ENCODE measurements at regions not wholly inside any gene's neighbourhood (a gene's known extent, or its start where the extent isn't known, plus 50 kb on each side); places are given as distances from the start of the nearest gene placed in this dataset.
"Not testable (repeated sequence)": the region's sequence is repeated elsewhere in the genome, so short reads cannot be mapped to it uniquely, and the experiment has no call there.

DNA sequence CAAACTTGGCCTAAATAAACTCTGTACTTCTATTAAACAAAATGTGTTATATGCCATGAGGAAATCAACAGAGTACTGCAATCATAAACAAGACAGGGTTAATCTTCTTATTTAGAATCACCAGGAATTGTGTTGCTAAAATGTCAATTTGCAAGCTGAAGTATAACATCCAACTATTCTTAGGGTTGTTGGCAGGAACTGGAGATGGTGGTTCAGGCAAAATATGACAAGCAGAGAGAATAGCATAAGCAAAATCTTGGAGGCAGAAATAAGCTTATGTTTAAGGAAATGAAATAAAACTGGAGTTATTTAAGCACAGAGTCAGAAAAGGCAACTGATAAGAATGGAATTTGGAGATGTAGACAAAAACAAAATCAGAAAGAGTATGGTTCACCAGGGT is 463.8 kb upstream of the SLC8A1 start:
- no peak for DNase-seq (ENCODE audit: low read depth, low spot score)

DNA sequence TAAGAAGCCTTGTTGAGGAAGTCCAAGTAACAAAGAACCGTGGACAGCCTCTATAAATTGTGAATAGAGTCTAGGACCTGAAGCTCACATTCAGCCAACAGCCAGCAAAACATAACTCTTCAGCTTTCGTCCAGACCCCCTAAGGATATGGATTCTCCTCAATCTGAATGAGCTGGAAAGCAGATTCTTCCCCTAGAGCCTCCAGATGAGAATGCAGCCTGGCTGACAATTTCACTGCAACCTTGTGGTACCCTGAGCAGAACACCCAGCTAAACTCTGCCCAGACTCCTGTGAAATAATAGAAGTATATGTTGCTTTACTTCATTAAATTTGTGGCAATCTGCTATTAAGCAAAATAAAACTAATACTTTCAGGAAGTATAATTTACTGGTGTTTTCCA is 483.5 kb upstream of the SLC8A1 start:
- no peak for DNase-seq (ENCODE audit: low read depth, low spot score)

DNA sequence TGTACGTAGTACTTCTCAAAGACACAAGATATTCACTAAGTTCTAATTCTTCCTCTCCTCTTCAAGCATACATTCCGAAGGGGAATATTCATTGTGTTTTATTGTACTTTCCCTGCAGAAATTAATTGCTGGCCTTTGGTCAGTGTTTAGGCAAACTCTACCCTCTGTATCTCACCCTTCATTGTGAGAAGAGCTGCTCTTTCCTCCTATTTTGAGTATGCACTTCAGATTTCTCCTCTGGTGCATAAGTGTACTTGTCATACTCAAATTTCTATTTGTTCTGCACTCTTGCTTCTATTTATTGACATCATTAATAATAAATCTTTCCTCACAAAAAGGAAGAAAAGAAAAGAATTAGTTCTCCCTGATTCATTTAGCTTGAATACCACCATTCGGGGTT is 485.4 kb upstream of the SLC8A1 start:
- DNase-seq (ENCODE audit: low read depth, low spot score) = no peak

DNA sequence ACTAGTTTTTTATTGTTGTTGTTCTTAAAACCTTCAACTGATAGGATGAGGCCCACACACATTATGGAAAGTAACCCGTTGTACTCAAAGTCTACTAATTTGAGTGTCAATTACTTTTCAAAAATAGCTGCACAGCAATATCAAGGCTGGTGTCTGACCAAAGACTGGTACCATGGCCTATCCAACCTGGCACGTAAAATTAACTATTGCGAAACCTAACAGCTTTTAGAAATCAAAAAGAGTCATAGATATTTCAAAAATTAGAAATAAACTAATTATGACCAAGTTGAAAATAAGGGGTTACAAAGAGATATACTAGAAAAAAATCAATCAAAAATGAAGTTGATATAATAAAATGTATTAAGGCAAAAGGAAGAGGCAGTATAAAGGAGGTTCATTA is 501.5 kb upstream of the SLC8A1 start:
- no peak for DNase-seq (ENCODE audit: low read depth, low spot score)

DNA sequence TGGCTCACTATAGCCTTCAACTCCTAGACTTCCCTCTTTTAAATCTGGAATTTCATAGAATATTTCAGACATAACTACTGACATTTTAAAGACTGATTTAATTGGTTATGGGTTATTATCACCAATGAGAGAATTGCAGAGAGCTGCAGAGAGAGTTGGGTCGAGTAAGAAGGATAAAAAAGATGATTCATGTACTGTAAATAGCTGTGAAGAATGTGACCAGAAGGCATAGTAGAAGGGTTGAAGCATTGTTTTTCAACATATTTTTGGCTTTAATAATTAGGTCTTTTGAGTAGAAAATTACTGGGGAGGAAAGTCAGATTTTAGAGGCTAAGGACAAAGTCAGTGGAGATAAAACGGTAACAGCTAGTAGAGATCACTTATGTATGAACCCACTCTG is 503.2 kb upstream of the SLC8A1 start:
- no peak for DNase-seq (ENCODE audit: low read depth, low spot score)

DNA sequence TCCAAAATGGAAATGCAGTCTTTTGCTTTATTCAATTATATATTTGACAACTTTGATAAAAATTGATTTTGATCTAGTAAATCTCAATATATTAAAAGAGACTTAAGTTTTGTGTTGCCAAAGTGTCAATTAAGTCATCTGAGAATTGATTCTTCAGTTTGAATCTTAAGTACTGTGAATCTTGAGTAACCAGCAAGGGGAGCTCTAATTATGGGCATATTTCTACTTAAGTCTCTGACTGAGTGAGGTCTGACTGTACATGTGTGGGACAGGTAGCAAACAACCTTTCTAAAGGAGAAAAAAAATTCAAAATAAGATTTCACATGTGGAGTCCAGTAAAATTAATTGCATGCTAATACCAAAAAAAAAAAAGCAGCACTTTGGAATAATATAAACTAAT is 503.7 kb upstream of the SLC8A1 start:
- no peak for DNase-seq (ENCODE audit: low read depth, low spot score)

DNA sequence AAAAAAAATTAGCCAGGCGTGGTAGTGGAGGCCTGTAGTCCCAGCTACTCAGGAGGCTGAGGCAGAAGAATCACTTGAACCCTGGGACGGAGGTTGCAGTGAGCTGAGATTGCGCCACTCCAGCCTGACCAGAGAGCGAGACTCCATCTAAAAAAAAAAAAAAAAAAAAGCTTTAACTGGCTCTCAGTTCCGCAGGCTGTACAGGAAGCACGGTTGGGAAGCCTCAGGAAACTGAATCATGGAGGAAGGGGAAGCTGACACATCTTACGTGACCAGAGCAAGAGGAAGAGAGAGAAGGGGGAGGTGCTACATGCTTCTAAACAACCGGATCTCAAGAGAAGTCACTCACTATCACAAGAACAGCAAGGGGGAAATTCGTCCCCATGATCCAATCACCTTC is 505.6 kb upstream of the SLC8A1 start:
- no peak for DNase-seq (ENCODE audit: low read depth, low spot score)

DNA sequence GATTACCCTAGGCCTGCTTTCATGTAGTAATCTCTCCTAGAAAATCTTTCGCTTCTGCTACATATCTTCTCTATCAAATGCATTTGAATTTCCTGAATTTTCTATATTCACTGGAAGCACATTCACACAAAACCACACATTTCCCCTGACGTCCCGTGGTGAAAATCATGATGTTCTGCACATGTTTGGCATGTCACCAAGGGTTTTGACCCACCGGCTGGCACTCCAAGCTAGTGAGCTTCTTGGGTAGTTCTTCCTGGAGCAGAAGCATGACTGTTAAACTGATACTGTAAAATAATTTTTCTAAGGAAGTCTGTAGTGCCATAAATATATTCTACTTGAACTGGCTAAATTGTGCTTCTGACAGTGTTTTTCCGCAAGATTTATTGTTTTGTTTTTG is 510.1 kb upstream of the SLC8A1 start:
- no peak for DNase-seq (ENCODE audit: low read depth, low spot score)

DNA sequence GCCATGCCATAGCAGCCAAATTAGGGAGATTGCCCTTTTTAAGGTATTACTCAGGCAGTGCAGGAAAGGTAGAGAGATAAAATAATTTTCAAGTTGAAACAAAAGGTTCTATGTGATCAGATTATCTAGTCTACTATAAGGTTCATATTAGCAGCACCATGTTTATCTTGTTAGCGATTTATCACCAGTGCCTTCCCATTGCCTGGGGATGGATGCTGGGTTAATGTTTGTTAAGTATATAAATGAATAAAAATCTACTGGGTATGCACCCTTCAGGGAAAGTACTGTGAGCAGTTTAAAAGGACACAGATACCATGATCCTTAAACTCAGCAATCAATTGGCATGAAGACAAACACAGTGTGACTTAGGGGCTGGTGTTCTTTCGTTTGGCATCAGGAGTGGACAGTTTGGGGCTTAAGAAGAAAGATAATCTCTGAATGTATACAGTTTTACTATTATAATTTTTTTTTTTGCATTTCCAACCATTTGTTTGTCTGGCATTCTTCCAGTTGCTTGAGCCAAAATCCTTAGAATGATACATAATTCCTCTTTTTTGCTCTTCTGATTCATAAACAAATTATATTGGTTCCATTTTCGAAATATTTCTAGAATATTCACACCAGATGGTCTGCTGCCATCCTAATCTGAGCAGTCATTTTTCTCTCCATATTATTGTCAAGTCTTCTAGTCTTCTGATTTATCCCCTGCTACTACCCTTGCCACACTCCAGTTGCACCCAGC is 512.8 kb upstream of the SLC8A1 start:
- no peak for DNase-seq (ENCODE audit: low read depth, low spot score)

DNA sequence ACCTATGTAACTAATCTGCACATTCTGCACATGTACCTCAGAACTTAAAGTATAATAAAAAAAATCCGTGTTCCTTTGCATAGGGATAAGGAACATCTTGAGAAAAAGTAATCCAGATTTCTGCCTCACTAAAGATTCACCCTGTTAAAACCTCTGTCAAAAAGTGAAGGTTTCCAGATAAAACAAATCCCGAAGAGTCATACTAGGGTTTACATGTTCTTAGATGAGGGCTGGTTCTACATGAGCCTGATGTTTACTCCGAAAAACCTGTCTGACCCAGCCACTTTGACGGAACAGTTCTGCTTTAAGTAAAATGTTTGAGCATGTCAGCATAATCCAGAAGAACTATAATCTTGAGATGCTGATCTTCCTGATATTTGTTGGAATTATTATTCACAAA is 515.6 kb upstream of the SLC8A1 start:
- no peak for DNase-seq (ENCODE audit: low read depth, low spot score)

DNA sequence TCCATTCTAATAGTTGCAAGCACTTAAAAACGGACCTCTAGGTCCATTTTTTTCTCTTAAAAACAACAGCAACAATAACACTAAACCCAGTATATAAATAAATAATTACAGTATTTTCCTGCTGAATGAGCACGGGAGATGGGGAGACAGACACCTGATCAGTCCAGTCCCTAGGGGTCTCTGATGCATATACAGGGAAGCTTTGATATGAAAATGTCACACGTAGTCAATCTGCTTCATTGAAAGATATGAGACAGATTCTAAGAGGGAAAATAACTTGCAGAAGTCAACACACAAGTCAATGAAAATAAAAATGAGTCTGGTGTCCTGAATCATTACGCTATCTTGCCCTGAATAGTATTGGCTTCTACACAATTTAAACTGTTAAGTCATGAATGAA is 523.3 kb upstream of the SLC8A1 start:
- DNase-seq (ENCODE audit: low read depth, low spot score) = no peak

DNA sequence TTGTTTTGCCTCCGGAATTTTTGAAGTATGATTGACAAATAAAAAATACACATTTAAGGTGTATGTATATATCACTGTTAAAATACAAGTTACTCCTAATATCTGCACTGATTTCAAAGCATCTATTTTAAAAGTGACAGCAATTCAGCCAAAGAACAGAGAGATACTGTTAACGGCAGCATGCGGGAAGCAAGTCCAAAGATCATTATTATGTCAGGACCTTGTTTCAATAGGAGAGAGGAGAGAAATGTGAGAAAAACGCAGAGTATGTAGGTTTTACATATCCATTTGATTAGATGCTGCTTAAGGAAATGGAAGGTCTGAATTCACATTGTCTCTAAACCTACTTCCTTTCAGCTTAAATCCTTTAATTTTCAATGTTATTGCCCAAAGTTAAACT is 545.5 kb upstream of the SLC8A1 start:
- DNase-seq (ENCODE audit: low read depth, low spot score) = no peak

DNA sequence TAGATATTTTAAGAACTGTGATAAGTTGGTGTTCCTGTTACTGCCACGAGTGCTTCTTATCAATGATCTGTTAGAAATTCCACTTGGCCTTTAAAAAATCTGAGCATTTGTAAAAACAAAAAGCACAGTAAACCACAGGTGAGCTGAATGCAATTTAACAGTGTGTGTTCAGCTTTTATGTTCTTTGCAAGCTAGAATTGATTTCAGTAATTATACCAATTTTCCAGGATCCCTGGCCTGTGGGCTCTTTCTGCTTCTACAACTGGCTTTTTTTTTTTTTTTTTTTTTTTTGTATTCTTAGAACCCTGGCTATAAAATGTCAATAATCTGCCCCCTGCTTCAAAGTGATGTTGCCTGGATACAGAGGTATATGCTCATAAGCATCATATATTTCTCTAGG is 548.5 kb upstream of the SLC8A1 start:
- DNase-seq (ENCODE audit: low read depth, low spot score) = no peak

DNA sequence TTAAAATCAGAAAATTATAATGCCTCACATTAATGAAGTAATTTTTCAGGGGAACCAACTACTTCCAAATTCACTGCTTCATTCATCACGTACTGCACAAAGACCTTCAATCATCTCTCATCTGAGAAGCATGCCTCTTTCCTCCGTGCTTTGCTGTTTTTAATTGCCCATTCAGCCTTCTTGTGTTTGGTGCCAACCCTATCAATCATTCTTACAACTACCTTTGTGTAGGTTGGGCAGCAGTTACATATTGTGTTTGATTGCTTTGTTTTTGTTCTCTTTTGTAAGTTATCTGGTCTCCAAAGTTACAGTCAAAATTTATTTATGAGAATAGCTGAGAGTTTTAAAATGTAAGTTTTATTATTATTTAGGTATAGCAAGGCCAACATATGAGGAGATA is 549.0 kb upstream of the SLC8A1 start:
- no peak for DNase-seq (ENCODE audit: low read depth, low spot score)

DNA sequence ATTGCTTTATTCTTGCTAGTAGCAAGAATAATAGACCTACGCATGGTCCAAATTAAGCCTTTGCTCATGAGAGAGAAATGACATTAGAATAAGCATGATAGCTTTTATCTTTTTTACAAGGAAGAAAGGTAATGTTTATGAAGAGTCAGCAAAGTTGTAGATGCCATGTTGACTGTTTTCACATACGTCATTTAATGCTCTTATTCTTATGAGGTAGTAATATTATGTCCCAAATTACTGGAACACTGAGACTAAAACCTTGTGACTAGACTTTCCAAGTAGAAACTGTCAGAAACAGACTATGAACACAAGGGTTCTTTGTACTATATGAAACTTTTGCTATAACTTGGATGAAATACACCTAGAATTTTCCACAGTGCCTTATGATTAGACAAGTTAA is 552.8 kb upstream of the SLC8A1 start:
- no peak for DNase-seq (ENCODE audit: low read depth, low spot score)

DNA sequence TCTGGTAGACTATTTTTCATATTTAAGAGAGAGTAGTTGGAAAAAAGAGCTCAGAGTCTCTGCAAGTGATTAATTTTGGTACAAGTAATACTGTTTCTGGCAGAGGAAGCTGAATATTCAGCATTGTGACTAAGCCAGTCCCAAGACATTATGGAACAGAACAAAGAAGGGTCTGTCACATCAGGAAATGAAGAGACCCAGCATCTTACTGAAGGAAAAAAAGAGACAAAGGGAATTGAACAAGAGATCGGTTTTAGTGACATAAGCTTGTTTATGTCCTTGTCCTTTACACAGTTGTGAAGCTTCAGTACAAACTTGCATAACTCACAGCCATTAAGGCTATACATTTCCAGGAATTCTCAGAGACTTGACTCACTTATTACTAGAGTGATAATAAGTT is 568.5 kb upstream of the SLC8A1 start:
- no peak for DNase-seq (ENCODE audit: low read depth, low spot score)

DNA sequence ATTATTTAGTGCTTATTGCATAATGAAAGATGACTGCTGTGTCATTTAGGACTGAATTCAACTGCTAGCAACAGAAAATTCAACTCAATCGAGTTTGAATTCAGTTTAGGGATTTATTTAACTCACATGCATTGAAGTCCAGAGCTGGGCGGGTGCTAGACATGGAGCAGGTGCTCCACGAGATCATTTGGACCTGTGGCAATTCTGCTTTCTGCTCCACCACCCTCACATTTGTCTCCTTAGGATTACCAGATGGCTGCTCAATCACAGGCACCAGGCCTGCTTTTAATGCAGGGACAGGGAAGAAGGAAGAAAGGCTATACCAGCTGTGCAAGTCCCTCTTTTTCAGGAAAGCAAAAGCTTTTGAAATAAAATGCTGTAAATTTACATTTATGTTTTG is 572.9 kb upstream of the SLC8A1 start:
- no peak for DNase-seq (ENCODE audit: low read depth, low spot score)

DNA sequence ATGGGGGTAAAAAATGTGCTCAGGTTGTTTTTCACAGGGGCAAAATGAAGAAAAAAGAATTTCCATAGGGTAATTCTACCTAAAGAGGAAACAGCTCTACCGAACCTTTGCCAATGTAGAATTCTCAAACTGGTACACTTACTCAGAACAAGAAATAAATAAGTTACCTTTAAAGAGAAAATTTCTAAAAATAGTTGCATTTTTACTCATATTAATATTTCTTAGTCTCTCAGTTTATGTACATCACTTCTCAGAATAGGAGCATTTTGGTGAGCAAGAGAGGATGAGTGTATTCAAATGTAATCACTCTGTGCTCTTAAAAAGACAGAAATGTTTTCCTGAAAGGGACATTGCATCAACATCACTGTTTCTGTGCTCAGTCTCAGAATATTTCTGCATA is 574.7 kb upstream of the SLC8A1 start:
- no peak for DNase-seq (ENCODE audit: low read depth, low spot score)

DNA sequence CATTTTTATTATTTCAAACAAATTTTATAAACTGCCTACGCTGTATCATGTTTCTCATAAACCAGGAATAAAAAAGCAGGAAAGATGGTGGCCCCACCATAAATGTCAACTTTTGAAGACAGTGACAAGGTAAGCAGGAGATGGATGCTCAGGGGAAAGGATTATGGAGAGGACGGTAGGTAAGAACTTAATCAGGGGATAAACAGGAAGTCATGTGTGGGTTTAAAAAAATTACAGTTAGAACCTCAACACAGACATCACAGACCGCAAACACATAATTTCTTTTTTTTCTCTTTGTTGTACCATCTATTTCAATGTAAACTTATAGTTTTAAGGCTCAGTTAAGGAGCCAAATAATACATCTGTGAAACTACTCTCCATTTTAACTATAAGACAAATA is 575.2 kb upstream of the SLC8A1 start:
- no peak for DNase-seq (ENCODE audit: low read depth, low spot score)

DNA sequence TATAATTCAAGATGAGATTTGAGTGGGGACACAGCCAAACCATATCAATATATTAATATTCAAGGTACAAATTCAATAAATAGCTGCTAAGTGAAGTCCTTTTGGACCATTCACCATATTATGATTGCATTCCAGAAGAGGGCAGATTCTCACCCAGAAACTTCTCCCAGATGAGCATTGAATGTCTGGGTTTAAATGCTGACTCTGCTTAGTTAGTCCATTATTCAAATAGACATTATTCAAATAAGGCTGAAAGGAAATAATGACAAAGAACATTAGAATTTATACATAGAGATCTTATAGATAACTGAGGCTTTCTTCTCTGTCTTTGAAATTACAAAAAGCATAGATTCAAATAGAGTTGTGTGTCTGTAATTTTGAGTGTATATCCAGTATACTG is 579.4 kb upstream of the SLC8A1 start:
- DNase-seq (ENCODE audit: low read depth, low spot score) = no peak

DNA sequence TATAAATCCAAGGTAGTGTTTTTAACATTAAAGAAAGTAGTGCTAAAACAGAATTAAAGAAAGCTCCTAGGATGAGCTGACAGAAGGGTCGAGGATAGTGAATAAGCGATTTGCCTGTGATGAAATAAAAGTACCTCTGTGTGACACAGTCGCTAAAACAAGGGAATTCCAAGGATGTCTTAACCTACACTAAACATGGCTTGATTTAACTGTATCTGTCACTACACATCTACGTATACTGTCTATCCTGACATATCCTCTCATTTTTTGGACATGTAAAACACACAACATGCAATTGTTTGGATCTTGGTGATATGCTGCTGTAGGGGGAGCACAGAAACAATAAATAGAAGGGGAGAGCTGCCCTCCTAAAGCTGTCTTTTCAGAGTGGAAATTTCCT is 580.8 kb upstream of the SLC8A1 start:
- DNase-seq (ENCODE audit: low read depth, low spot score) = no peak

DNA sequence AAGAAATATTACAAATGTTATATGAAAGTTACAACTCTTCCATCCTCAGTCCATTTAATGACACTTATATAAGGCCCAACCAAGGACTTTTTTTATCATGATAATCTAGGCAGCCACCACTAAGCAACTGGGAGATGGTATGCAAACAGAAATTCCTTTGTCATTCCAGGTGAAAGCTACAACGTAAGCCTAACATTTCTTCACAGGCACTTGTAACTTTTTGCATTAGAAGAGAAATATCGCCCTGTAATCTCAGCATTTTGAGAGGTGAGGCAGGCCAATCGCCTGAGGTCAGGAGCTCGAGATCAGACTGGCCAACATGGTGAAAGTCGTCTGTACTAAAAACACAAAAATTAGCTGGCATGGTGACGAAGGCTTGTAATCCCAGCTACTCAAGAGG is 581.2 kb upstream of the SLC8A1 start:
- no peak for DNase-seq (ENCODE audit: low read depth, low spot score)

DNA sequence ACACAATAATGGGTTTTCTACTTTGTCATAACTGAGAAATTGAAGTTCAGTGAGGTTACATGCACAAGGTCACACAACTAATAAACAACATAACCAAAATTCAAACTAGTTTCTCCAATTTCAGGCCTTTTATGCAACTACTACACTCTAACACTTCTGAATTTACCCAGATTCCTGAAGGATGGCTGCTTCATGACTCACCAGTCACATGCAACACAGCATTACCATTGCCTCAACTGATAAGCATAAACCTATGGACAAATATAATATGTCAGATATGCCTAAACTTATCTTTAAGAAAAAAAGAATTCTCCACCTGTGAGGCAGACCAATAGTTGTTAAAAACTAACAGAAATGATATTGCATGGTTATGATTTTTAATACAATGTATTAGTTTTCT is 586.5 kb upstream of the SLC8A1 start:
- DNase-seq (ENCODE audit: low read depth, low spot score) = no peak

DNA sequence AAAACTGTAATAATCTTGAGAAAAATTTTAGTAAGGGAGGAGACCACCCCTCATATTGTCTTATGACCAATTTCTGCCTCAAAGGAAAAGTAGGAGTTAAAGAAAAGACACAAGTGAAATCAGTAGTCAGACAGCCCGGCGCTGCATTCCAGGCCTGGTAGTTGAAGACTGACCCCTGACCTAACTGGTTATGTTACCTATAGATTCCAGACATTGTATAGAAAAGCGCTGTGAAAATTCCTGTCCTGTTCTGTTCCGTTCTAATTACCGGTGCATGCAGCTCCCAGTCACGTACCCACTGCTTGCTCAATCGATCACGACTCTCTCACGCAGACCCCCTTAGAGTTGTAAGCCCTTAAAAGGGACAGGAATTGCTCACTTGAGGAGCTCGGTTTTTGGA is 587.9 kb upstream of the SLC8A1 start:
- not testable (repeated sequence) for DNase-seq (ENCODE audit: low read depth, low spot score)

Data from activated naive CD8-positive, alpha-beta T cell treated with anti-CD3 and anti-CD28 coated beads, Interleukin-2, amount 50 U/mL, for 16 hours (primary cell).